ENCODE measurements at regions not wholly inside any gene's neighbourhood (a gene's known extent, or its start where the extent isn't known, plus 50 kb on each side); places are given as distances from the start of the nearest gene placed in this dataset.
"Not testable (repeated sequence)": the region's sequence is repeated elsewhere in the genome, so short reads cannot be mapped to it uniquely, and the experiment has no call there.

DNA sequence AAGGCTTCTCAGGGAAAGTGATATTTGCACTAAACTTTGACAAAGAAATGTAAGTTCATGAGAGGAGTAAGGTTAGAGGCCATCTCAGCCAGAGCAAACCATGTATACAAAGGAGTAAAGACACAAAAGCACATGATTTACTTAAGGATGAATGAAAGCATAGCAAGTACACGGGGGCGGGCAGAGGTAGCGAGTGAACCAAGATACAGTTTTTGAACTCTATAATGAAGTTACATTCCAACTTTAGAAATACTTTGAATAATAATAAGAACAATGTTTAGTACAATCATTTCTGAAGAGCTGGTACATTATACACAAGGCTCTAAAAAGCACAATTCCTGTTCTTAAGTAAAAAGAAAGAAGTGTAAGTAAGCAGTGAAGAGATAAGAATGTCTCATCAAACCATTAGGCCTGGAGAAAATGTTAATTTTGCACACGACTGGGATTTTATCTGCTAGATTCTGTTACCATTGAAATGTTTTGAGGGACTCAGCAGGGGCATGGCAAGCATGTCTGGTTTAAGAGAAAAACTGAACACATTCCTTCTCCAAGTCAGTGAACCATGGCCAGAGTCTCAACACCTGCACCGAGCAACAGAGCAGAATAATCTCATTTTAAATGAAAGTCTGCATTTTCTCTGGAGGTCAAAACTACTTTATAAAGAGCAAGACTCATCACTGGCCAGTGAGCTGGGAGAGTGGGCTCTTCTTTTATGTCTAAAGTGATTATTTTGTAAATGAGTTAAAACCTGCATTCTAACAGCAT lies 147.6 kb upstream of the TRPM3 start:
- no peak for DNase-seq

DNA sequence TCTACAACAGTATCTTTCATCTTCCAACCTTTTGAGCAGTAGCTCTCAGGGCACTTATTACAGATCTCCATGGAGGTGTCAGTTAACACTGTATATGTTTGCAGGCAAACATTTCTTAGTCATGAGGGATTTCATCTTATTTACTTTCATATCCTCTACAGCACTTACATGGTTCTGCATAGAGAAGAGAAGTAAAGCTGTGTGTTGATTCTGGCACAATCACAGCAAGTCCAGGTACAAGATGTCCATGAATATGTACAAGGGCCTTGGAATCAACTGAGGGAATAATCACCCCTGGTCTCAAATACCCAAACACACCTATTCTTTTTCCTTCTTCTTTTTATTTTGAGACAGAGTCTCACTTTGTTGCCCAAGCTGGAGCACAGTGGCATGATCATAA lies 142.0 kb upstream of the TRPM3 start:
- no peak for DNase-seq

DNA sequence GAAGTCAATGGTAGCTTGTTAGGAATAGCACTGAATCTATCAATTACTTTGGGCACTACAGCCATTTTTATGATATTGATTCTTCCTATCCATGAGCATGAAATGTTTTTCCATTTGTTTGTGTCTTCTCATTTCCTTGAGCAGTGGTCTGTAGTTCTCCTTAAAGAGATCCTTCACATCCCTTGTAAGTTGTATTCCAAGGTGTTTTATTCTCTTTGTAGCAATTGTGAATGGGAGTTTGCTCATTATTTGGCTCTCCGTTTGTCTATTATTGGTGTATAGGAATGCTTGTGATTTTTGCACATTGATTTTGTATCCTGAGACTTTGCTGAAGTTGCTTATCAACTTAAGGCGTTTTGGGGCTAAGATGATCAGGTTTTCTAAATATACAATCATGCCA lies 139.0 kb upstream of the TRPM3 start:
- not testable (repeated sequence) for DNase-seq

DNA sequence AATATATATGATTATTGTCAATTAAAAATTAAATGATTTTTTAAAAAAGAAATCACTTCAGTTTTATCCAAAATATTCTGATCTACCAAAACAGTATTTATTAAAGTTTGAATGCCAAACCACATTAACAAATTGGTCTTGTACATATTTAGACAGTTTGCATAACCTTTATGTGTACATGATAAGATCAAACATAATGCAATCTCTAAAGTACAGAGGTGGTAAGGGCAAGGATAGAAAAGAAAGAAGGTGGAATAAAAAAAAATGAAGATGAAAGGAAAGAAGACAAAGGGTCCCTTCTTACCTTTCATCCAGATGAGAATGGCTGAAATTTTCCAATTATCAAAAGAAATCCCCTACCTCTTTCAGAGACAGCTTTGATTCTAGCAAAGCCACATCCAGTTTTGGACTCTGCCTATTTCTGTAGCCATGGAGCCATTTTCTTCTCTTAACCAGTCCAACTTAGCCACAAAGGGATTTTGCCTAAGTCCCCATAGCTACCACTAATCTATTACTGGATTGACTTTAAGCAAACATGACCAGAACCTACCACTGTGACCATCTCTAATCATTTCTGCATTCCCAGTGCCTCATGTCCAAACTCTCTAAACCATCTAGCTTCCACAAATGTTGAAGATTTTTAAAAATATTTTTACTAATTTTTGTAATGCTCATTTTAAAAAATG lies 133.3 kb upstream of the TRPM3 start:
- DNase-seq, result no peak

DNA sequence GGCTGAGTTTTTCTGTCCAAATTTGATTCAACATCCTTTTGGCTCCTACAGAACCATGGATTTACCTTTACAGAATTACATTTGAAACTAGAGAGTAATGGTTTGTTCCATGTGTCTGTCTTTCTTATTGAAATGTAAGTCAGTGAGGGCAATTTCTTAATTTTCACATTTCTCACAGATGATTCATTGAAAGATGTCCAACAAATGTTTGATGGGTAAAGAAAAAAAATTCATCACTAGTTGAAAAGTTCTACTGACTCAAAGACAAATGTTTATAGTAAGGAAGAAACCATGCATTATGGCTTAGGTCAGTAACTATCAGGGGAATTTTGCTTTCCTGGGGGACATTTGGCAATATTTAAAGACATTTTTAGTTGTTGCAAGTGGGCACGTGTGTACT lies 131.6 kb upstream of the TRPM3 start:
- no peak for DNase-seq

DNA sequence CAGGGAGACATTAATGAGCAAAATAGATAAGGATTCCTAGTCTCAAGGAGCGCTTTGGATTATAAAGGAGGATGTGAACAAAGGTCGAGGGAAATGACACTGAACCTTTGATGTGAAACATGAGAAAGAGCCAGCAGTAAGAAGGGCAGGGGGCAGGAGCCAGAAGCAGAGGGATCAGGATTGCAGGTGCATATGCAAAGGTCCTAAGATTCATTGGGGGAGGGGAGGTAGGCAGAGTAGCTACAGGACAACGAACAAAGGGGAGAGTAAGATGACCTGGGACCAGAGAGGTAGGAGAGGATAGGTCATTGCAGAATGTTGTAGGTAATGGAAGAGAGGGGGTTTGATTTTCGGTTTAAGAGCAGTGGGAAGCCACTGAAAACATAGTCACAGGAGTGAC lies 129.2 kb upstream of the TRPM3 start:
- DNase-seq, result no peak

DNA sequence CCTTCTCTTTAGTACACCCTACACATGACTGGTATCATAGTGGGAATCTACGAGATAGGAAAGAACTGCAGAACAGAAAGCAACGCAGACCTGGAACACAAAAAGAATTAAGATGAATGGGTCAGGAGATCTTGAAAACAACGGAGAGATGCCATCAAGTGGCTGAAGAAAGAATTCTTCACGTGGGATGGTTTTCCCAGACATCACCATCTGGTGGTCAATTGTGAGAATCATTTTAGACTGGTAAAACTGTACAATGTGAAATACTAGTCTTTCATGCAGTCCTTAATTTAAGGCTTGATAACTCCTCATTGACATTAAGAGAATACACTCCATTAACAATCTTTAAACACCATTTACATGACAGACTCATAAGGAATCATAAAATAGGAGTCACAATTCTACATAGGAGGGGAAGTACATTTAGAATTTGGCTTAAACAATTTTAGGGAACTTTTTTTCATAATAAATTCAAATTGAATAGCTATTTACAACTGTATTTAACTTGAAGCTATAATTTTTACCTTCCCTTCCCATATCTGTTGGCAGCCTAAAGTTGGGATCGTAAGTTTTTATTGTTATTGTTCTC lies 128.4 kb upstream of the TRPM3 start:
- DNase-seq, result peak; percentile 37 to 79

DNA sequence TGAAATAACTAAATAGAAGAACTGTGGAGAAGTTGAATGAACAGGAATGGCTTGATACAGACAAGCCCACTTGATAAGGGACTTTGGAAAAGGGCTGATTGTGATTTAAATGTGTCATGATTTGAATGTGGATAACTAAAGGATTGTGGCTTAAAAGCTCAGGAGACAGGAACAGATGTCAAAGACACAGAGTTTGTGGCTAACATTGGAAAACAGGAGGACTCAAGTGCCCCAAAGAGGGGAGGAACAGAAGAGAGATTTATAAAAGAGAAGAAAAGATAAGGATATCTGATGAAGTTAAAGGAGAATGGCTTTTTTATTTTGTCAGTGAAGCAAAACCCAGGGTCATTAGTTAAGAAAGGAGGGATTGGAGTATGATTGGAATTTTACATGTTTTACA lies 124.2 kb upstream of the TRPM3 start:
- DNase-seq, result no peak

DNA sequence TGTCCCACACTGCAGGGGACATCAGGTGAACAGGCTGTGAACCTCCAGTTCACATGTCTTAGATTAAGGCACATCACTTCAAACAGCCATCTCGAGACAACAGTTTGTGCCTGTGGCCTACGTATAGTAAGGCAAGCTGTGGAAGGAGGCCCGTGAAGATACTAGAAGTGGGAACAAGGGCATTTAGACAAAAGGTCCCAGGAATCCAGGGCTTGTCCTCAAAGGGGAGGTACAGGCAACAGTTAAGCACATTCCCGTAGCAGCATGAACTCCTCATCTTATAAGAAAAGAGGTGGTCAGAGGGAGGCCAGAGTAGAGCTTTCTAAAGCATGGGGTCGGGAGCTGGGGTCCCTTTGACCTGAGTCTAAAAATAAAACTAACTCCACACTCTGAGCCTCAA lies 122.5 kb upstream of the TRPM3 start:
- no peak for DNase-seq

DNA sequence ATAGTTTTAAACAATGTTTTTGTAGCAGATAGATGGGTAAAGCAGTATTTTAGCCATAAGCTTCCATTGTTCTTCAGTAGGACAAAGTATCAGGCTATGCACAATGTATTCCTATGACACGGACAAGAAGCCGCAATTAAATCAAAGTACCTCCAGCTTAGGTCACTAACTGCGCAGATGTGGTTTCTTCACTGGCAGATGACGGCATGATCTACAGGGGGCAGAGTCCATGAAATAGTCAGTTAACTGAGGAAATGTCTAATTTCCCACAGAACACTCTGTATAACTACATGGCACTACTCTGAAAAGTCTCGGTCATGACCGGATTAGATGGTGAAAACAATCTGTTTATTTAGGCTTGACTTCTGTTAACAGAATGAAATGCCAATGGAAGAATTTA lies 120.7 kb upstream of the TRPM3 start:
- DNase-seq, result no peak

DNA sequence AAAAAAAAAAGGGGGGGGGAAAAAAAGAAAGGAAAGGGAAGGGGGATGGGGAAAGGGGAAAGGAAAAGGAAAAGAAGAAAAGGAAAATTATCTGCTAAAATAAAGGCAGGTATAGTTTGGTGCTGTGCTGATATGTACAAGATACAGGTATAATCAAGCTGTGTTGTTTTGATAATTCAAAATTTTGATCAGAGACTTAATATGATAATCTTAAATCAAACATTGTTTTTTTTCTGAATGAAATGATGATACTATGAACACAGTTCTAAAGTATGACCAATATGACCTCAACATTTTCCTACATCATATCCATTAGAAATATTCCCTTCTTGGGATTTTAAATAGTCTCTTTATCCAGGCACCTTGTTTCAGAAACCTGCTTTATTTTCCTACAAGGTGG lies 115.6 kb upstream of the TRPM3 start:
- no peak for DNase-seq

DNA sequence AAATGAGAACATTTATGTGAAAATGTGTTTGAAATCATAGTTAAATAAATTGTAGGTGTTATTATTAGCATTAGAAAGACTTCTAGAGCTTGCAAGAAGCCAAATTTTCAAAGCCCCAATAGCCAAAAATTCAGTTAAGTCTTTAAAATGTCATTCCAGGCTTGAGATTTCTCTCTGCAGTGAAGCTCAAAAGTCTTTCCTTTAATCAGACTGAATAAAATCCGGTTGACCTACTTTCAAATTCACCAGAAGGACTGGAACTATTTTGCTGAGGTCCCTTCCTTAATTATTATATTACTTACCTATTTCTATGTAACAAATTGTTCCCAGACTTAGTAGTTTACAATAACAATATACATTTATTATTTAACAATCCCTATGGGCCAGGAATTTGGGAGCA lies 112.2 kb upstream of the TRPM3 start:
- DNase-seq, result no peak

DNA sequence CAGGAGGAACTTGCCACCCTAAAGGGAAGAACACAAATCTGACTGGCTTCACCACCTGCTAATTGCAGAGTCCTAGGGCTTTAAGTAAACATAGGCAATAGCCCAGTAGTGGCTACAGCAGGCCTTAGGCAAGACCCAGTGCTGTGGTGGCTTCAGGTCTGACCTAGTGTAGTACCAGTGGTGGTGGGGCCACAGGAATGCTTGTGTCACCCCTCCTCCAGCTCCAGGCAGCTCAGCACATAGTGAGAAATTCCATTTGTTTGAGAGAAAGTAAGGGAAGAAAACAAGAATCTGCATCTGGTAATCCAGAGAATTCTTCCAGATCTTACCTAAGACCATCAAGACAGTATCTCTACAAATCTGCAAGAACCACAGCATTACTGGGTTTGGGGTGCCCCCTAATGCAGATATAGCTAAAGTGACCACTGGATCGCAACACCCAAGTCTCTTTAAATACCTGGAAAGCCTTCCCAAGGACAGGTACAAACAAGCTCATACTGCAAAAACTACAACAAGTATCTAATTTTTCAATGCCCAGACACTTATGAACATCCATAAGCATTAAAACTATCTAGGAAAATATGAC lies 102.6 kb upstream of the TRPM3 start:
- no peak for DNase-seq

DNA sequence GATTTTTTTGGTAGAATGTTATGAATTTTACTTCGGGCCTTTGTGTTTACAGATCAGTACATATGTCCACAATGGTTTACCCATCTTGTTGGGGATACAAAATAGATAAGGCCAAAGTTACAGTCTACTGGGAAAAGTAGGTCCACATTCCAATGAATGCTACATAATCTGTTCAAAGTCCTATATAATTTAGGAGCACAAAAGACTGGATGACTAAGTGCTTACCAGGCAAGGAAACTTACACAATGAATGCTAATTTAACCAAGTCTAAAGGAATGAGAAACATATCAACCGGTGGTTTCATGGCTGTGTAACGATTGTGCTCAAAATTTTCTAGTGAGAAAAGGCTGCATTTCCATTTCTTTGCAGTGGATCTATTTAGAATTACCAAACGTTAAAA lies 97.4 kb upstream of the TRPM3 start:
- DNase-seq, result no peak

DNA sequence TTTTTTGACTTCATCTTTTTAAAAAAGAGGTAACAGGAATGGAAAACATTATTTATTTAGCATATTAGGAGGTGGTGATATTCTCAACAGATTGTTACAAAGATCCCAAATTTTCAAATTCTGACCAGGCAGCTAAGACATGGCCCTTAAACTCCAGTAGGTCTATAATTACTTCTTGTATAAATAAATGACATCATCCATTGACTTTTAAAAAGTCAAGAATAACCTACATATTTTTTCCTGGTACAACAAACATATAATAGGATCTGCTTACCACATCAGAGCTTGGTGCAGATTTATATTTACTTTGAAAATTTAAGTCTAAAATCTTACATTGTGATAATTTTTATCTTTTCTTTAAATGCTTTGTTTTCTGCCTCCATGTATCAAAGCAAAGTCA lies 92.2 kb upstream of the TRPM3 start:
- no peak for DNase-seq

DNA sequence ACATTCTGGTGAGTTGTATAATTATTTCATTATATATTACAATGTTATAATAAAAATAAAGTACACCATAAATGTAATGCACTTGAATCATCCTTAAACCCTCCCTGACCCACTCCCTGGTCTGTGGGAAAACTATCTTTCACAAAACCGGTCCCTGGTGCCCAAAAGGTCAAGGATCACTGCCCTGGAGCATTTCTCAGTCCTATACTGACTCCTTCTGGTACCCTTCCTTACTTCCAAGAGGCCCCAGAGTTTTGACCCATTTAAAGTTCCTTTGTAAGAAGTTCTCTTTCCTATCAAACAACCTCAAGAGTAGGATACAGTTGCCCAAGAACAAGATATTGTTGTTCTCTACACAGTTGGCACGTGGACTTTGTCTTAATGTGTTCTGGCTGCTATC lies 88.9 kb upstream of the TRPM3 start:
- DNase-seq, result no peak

DNA sequence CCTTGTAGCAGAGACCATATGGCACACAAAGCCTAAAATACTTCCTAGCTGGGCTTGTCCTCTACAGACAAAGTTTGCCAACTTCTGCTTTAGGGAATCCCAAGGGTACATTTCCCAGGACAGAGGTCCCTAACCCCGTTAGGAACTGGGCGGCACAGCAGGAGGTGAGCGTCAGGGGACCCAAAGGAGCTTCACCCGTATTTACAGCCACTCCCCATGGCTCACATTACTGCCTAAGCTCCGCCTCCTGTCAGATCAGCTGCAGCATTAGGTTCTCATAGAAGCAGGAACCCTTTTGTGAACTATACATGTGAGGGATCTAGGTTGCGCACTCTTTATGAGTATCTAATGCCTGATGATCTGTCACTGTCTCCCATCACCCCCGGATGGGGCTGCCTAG lies 88.5 kb upstream of the TRPM3 start:
- no peak for DNase-seq

DNA sequence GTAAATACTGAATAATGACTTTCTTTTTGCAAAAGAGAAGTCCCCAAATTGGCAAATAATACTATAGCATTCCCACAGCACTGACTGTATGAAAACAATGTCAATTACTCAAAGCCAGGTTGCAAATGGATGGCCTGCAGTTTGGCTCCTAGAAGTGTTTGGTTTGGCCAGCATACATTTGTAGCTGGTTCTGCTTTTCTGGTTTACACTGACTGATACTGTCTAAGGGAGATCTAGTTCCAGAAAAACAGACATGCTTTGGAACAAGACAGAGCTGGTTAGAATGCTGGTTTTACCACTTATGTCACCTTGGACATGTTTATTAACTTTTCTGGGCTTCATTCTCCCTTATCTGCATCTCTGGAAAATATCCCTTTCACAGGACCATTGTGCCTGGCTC lies 81.5 kb upstream of the TRPM3 start:
- DNase-seq, result no peak

DNA sequence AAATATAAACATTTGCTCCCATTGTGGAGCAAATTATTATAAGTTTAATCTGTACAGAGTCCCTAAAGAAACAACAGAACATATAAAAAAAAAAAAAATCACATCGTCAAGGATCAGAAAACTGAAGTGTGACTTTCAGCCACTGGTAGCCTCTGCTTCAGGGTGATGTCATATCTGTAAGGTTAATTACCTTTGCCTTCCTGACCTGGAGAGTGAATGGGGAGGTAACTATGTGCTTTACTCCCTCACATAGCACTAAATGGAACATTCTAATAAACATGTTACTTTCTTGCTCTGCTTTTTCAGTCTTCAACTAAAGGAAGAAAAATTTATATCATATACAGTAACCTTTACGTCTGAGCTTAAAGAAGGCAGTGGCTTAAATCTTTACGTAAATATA lies 70.3 kb upstream of the TRPM3 start:
- DNase-seq, result no peak

DNA sequence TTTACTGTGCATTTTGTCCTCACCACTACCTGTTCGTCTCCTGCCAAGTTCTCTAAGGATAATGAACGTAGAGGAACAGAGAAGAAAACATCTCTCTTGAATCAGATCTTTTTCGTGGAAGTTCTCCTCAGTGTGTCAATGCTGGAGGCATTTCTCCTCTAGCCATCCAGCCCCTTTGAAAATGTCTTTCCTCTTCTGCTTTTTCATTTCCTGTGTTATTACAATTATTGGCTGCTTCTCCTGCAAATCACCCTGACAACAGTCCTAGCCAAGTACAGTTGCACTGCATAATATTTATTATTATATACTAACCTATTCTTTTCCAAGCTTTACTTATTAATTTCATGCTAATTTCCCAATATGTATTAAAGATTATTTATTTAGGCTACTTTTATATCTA lies 61.8 kb upstream of the TRPM3 start:
- DNase-seq, result no peak

DNA sequence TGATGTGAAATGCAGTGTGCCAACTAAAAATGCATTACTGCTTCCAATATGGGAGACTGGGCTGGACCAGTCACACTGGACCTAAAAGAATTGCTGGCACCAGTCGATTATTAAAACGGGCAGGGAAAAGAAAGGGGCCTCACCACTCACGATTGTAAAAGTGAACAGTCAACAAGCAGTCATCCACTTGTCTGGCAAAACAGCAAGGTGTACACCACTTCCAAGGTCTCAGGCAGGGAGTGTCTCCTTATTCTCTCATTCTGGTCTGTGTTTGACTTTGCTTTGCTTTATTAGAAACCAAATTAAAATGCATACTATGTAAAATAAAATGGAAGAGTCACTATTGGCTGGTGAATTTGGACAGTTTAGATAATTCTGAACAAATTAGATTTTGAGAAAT lies 57.8 kb upstream of the TRPM3 start:
- DNase-seq, result no peak

DNA sequence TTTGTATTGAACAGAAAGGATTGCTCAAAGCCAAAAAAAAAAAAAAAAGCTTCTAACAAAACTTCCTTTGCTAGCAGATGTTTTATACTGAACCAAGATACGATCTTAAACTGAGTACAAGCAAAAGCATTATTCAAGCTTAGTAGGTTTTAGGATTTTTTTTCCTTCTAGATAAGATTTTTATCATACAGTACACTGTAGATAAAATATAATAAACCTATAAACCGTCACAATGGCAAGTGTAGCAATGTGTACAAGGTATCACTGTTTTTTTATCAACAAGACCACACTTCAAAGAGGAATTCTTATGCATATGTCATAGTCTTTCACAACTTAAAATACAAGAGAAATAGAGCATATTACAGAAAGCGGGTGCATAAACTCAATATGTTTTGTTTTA lies 56.5 kb upstream of the TRPM3 start:
- DNase-seq, result no peak

DNA sequence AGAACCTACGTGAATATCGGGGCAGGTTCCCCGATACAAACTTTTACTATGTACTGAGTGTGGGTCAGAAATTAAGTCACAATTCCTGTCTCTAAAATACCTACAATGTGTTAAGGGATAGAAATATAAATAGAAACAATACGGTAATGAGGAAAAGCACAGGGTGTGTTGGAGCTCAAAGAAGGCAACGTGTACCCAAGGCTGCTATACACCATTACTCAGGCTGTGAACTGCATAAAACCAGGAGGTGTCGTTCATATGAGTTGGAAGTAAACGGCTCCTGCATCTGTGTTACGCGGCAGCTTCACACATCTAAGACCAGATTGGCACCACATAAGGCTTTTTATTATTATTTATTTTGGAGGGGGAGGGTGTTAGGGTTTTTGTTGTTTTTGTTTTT lies 50.1 kb upstream of the TRPM3 start:
- DNase-seq, result no peak

Data from NCI-H2081 (cell line).